SH-SY5Y (cell line): ENCODE measurements at regions not wholly inside any gene's neighbourhood (a gene's known extent, or its start where the extent isn't known, plus 50 kb on each side); places are given as distances from the start of the nearest gene placed in this dataset.

Source experiments
- GATA2 ChIP-seq: IDR thresholded peaks from 2 replicates; pipeline ENCODE4 v1.6.1; 2011; ENCODE audit warnings: mild to moderate bottlenecking, low read depth, low read length
- GATA3 ChIP-seq: IDR thresholded peaks from 2 replicates; pipeline ENCODE4 v1.6.1; 2011; ENCODE audit warnings: low read depth, mild to moderate bottlenecking, low read length, moderate library complexity

- TF ChIP-seq GATA2 (no peak), GATA3 (no peak)
Observed at GRCh38 chr5:17378346-17378997, 119.6 kb upstream of the TAF11L2 start.
